H9 (cell line): ENCODE measurements at regions not wholly inside any gene's neighbourhood (a gene's known extent, or its start where the extent isn't known, plus 50 kb on each side); places are given as distances from the start of the nearest gene placed in this dataset.
A peak's percentile ranks its signal among the peaks of the same experiment; 100 is the strongest.

ENCODE experiments used
- DNase-seq: peaks from one replicate; pipeline ENCODE4 v3.0.0-alpha.2; 2017
- H2AFZ ChIP-seq: one replicate; pipeline ENCODE4 v1.6.1; 2013; ENCODE audit warnings: mild to moderate bottlenecking, low read length, control low read depth, moderate library complexity
- H2AK5ac ChIP-seq: 2 replicates; pipeline ENCODE4 v1.6.1; 2013; ENCODE audit warnings: low read length, control low read depth, mixed read lengths; ENCODE audit not compliant: insufficient read length
- H2BK120ac ChIP-seq: one replicate; pipeline ENCODE4 v1.6.1; 2013; ENCODE audit warnings: low read depth, mild to moderate bottlenecking, low read length, control low read depth, inconsistent platforms; ENCODE audit not compliant: poor library complexity, severe bottlenecking
- H2BK12ac ChIP-seq: 2 replicates; pipeline ENCODE4 v1.6.1; 2013; ENCODE audit warnings: low read length, control low read depth, mixed read lengths, low read depth; ENCODE audit not compliant: insufficient read length
- H2BK15ac ChIP-seq: 2 replicates; pipeline ENCODE4 v1.6.1; 2013; ENCODE audit warnings: low read depth, low read length, control low read depth
- H2BK20ac ChIP-seq: one replicate; pipeline ENCODE4 v1.6.1; 2013; ENCODE audit warnings: low read depth, mild to moderate bottlenecking, low read length, control low read depth, inconsistent platforms; ENCODE audit not compliant: poor library complexity, severe bottlenecking
- H2BK5ac ChIP-seq: 2 replicates; pipeline ENCODE4 v1.6.1; 2013; ENCODE audit warnings: low read length, control low read depth, mixed read lengths; ENCODE audit not compliant: insufficient read length
- H3K14ac ChIP-seq: 2 replicates; pipeline ENCODE4 v1.6.1; 2013; ENCODE audit warnings: low read length, control low read depth; ENCODE audit not compliant: insufficient read depth
- H3K18ac ChIP-seq: 2 replicates; pipeline ENCODE4 v1.6.1; 2013; ENCODE audit warnings: low read depth, mild to moderate bottlenecking, mixed read lengths, low read length, control low read depth; ENCODE audit not compliant: insufficient read length
- H3K23ac ChIP-seq: 2 replicates; pipeline ENCODE4 v1.6.1; 2013; ENCODE audit warnings: low read length, control low read depth, mixed read lengths, low read depth; ENCODE audit not compliant: insufficient read length
- H3K23me2 ChIP-seq: 2 replicates; pipeline ENCODE4 v1.6.1; 2013; ENCODE audit warnings: low read depth, mild to moderate bottlenecking, mixed read lengths, low read length, control low read depth; ENCODE audit not compliant: insufficient read length, poor library complexity, severe bottlenecking
- H3K27ac ChIP-seq: 2 replicates; pipeline ENCODE4 v1.5.1; 2013; ENCODE audit warnings: low read length, control low read depth, mixed read lengths, low read depth; ENCODE audit not compliant: insufficient read length
- H3K27me3 ChIP-seq: 2 replicates; pipeline ENCODE4 v1.6.1; 2013; ENCODE audit warnings: low read length, control low read depth, inconsistent platforms; ENCODE audit not compliant: insufficient read depth
- H3K4ac ChIP-seq: 2 replicates; pipeline ENCODE4 v1.6.1; 2013; ENCODE audit warnings: low read depth, mild to moderate bottlenecking, control low read depth, inconsistent platforms, low read length, moderate library complexity
- H3K4me1 ChIP-seq: 2 replicates; pipeline ENCODE4 v1.6.1; 2013; ENCODE audit warnings: low read length, control low read depth, inconsistent platforms; ENCODE audit not compliant: insufficient read depth
- H3K4me2 ChIP-seq: 2 replicates; pipeline ENCODE4 v1.6.1; 2013; ENCODE audit warnings: low read length, control low read depth, mixed read lengths; ENCODE audit not compliant: insufficient read length, insufficient read depth
- H3K56ac ChIP-seq: 2 replicates; pipeline ENCODE4 v1.6.1; 2013; ENCODE audit warnings: low read depth, mild to moderate bottlenecking, mixed read lengths, low read length, control low read depth; ENCODE audit not compliant: insufficient read length
- H3K79me1 ChIP-seq: 2 replicates; pipeline ENCODE4 v1.6.1; 2013; ENCODE audit warnings: low read depth, mild to moderate bottlenecking, moderate library complexity, low read length, control low read depth, inconsistent platforms; ENCODE audit not compliant: insufficient read depth, poor library complexity, severe bottlenecking
- H3K79me2 ChIP-seq: 2 replicates; pipeline ENCODE4 v1.6.1; 2013; ENCODE audit warnings: low read length, control low read depth, inconsistent platforms; ENCODE audit not compliant: insufficient read depth
- H3K9ac ChIP-seq: 2 replicates; pipeline ENCODE4 v1.6.1; 2013; ENCODE audit warnings: low read length, control low read depth, mixed read lengths; ENCODE audit not compliant: insufficient read length; ENCODE audit errors: extremely low read depth
- H3K9me3 ChIP-seq: one replicate; pipeline ENCODE4 v1.6.1; 2013; ENCODE audit warnings: low read depth, low read length, inconsistent platforms; ENCODE audit not compliant: control insufficient read depth
- H3T11ph ChIP-seq: one replicate; pipeline ENCODE4 v1.6.1; 2013; ENCODE audit warnings: mild to moderate bottlenecking, low read length, control low read depth, inconsistent platforms
- H4K20me1 ChIP-seq: one replicate; pipeline ENCODE4 v1.6.1; 2013; ENCODE audit not compliant: control insufficient read depth, insufficient read length, insufficient read depth
- H4K5ac ChIP-seq: 2 replicates; pipeline ENCODE4 v1.6.1; 2013; ENCODE audit warnings: low read depth, mild to moderate bottlenecking, mixed read lengths, low read length, control low read depth; ENCODE audit not compliant: insufficient read length
- H4K8ac ChIP-seq: replicated peaks from 2 replicates; pipeline ENCODE4 v1.6.1; 2013; ENCODE audit warnings: low read length, control low read depth, mixed read lengths, low read depth; ENCODE audit not compliant: insufficient read length
- H4K91ac ChIP-seq: 2 replicates; pipeline ENCODE4 v1.6.1; 2013; ENCODE audit warnings: low read depth, mild to moderate bottlenecking, moderate library complexity, mixed read lengths, low read length, control low read depth; ENCODE audit not compliant: insufficient read length
- H3K27ac Mint-ChIP-seq, 3 experiments: 2 replicates in 2 of 3; 3 replicates in 1 of 3; pipeline ENCODE4 v1.8.0; 2020 to 2021; ENCODE audit warnings: mixed read lengths in 3 of 3, mild to moderate bottlenecking in 1 of 3, moderate library complexity in 1 of 3
- H3K27me3 Mint-ChIP-seq: 2 replicates; pipeline ENCODE4 v1.8.0; 2021; ENCODE audit warnings: low read depth, mild to moderate bottlenecking, moderate library complexity, mixed read lengths
- H3K36me3 Mint-ChIP-seq, 3 experiments: 2 replicates in 2 of 3; 3 replicates in 1 of 3; pipeline ENCODE4 v1.8.0; 2020 to 2021; ENCODE audit warnings: low read depth in 3 of 3, mixed read lengths in 3 of 3; ENCODE audit not compliant: insufficient read depth in 1 of 3
- H3K4me1 Mint-ChIP-seq, 2 experiments: 2 replicates each; pipeline ENCODE4 v1.8.0; 2020; ENCODE audit warnings: mixed read lengths in 2 of 2
- H3K4me3 Mint-ChIP-seq, 2 experiments: 2 replicates in 1 of 2; 3 replicates in 1 of 2; pipeline ENCODE4 v1.8.0; 2020 to 2021; ENCODE audit warnings: mild to moderate bottlenecking in 2 of 2, mixed read lengths in 2 of 2, moderate library complexity in 1 of 2
- H3K9me3 Mint-ChIP-seq, 2 experiments: 2 replicates in 1 of 2; 3 replicates in 1 of 2; pipeline ENCODE4 v1.8.0; 2020; ENCODE audit warnings: mild to moderate bottlenecking in 2 of 2, mixed read lengths in 2 of 2, moderate library complexity in 1 of 2
- WGBS: extraction: QIAGEN DNeasy Blood & Tissue Kit; methylation state at CpG from one replicate; pipeline ENCODE4 v1.1.7; 2013; ENCODE audit warnings: missing lambda C conversion rate, low lambda C conversion rate, mixed read lengths; ENCODE audit not compliant: insufficient read length; ENCODE audit errors: extremely low coverage; 5-methylcytosine and 5-hydroxymethylcytosine counted together
- TF ChIP-seq, protein P1 (sequence below): fragments of 200-600 bp; sonication (generic); conservative IDR thresholded peaks from 3 replicates; pipeline ENCODE4 v1.8.0; 2021; ENCODE audit warnings: antibody characterized with exemption, mild to moderate bottlenecking

- no peak overlapping the region for H3K4ac ChIP-seq
- H4K5ac ChIP-seq, result no peak overlapping the region
- TF ChIP-seq, protein P1, sequence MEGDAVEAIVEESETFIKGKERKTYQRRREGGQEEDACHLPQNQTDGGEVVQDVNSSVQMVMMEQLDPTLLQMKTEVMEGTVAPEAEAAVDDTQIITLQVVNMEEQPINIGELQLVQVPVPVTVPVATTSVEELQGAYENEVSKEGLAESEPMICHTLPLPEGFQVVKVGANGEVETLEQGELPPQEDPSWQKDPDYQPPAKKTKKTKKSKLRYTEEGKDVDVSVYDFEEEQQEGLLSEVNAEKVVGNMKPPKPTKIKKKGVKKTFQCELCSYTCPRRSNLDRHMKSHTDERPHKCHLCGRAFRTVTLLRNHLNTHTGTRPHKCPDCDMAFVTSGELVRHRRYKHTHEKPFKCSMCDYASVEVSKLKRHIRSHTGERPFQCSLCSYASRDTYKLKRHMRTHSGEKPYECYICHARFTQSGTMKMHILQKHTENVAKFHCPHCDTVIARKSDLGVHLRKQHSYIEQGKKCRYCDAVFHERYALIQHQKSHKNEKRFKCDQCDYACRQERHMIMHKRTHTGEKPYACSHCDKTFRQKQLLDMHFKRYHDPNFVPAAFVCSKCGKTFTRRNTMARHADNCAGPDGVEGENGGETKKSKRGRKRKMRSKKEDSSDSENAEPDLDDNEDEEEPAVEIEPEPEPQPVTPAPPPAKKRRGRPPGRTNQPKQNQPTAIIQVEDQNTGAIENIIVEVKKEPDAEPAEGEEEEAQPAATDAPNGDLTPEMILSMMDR, result peak; percentile 70
- no peaks in the 10 kb centered on the region for H3K9me3 Mint-ChIP-seq
- no peak overlapping the region for H3K27ac ChIP-seq
- H3K4me1 Mint-ChIP-seq, result peaks cover 11 to 21% of the 10 kb centered on the region in 2 experiments
- H3K9ac ChIP-seq, result no peak overlapping the region
- H2BK12ac ChIP-seq, result no peak overlapping the region
- no peak overlapping the region for H3K23ac ChIP-seq
- peak; percentile 67 for DNase-seq
- no peak overlapping the region for H3K27ac Mint-ChIP-seq
- no peak overlapping the region for H2BK20ac ChIP-seq
- no peak overlapping the region for H3K14ac ChIP-seq
- H3K27me3 Mint-ChIP-seq, result no peaks in the 10 kb centered on the region
- no peak overlapping the region for H2BK5ac ChIP-seq
- no peaks in the 10 kb centered on the region for H3K27me3 ChIP-seq
- H3K23me2 ChIP-seq, result no peaks in the 10 kb centered on the region
- no peaks in the 10 kb centered on the region for H3K79me1 ChIP-seq
- no peak overlapping the region for H2BK120ac ChIP-seq
- H2AK5ac ChIP-seq, result no peak overlapping the region
- H3K4me2 ChIP-seq, result no peak overlapping the region
- H4K20me1 ChIP-seq, result no peaks in the 10 kb centered on the region
- no peaks in the 10 kb centered on the region for H3K36me3 Mint-ChIP-seq
- no peak overlapping the region for H2AFZ ChIP-seq
- WGBS, result no CpG with 5 or more reads among the region's 4 CpGs
- no peak overlapping the region for H4K8ac ChIP-seq
- H3T11ph ChIP-seq, result no peak overlapping the region
- H4K91ac ChIP-seq, result no peak overlapping the region
- H3K9me3 ChIP-seq, result no peaks in the 10 kb centered on the region
- H2BK15ac ChIP-seq, result no peak overlapping the region
- peaks cover 9% of the 10 kb centered on the region; the same call in 1 of the 2 replicates for H3K4me1 ChIP-seq
- no peak overlapping the region for H3K56ac ChIP-seq
- H3K18ac ChIP-seq, result no peak overlapping the region
- H3K79me2 ChIP-seq, result no peaks in the 10 kb centered on the region
- no peak overlapping the region for H3K4me3 Mint-ChIP-seq
Observed at GRCh38 chr1:72845381-72845780, 563.0 kb upstream of the NEGR1 start.
